ENCODE measurements at regions not wholly inside any gene's neighbourhood (a gene's known extent, or its start where the extent isn't known, plus 50 kb on each side); places are given as distances from the start of the nearest gene placed in this dataset.

DNA sequence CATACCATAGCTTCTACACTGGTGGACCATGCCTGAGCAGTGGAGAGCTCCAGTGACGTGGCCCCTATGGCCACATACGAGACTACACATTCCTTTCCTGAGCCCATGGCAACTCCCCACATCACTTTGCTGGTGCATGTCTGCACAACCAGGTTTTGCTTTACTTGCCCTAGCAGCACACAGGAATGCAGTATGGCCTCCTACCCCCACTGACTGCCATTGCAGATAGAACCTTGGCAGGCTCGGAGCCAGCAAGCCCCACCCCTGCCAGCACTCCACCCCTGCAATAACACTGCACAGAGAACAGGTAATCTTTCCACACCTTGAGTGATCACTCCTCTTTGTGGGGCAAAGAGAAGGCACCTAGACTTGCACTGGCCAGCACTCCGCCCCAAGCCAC lies 531.9 kb upstream of the CAMK1G start:
- Mint-ChIP-seq H3K27me3 (ENCODE audit: insufficient read depth) (peaks cover 27% of the 10 kb centered on the region), H3K27ac (no peak overlapping the region), H3K9me3 (peaks cover 17% of the 10 kb centered on the region), H3K4me3 (no peak overlapping the region), H3K36me3 (ENCODE audit: low read depth) (no peaks in the 10 kb centered on the region), H3K4me1 (peaks cover 7% of the 10 kb centered on the region)
- peaks cover under 1% of the 10 kb centered on the region for H3K9me3 ChIP-seq (ENCODE audit: control insufficient read depth, low read length)
- H3K9ac ChIP-seq (ENCODE audit: extremely low read depth, low read length, poor library complexity, severe bottlenecking) = no peak overlapping the region
- H3K4me1 ChIP-seq (ENCODE audit: control insufficient read depth, insufficient read depth, low read length) = peaks cover 3% of the 10 kb centered on the region
- WGBS, 2 experiments (ENCODE audit: insufficient coverage in 1 of 2, insufficient read length in 1 of 2) = 50 to 91% methylated on average over 1 to 4 of the region's 4 CpGs
- H3K4me3 ChIP-seq (ENCODE audit: low read length) = no peak overlapping the region
- no peaks in the 10 kb centered on the region for H3K36me3 ChIP-seq (ENCODE audit: control insufficient read depth, insufficient read depth, low read length)
- TF ChIP-seq, protein P1, sequence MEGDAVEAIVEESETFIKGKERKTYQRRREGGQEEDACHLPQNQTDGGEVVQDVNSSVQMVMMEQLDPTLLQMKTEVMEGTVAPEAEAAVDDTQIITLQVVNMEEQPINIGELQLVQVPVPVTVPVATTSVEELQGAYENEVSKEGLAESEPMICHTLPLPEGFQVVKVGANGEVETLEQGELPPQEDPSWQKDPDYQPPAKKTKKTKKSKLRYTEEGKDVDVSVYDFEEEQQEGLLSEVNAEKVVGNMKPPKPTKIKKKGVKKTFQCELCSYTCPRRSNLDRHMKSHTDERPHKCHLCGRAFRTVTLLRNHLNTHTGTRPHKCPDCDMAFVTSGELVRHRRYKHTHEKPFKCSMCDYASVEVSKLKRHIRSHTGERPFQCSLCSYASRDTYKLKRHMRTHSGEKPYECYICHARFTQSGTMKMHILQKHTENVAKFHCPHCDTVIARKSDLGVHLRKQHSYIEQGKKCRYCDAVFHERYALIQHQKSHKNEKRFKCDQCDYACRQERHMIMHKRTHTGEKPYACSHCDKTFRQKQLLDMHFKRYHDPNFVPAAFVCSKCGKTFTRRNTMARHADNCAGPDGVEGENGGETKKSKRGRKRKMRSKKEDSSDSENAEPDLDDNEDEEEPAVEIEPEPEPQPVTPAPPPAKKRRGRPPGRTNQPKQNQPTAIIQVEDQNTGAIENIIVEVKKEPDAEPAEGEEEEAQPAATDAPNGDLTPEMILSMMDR (conservative IDR thresholded peaks at IDR 0.05) = no peak
- H3K27me3 ChIP-seq (ENCODE audit: control insufficient read depth, insufficient read depth, low read length, poor library complexity, severe bottlenecking) = no peaks in the 10 kb centered on the region
- no peak for DNase-seq
- no peak overlapping the region for H3K27ac ChIP-seq (ENCODE audit: low read depth, low read length)

DNA sequence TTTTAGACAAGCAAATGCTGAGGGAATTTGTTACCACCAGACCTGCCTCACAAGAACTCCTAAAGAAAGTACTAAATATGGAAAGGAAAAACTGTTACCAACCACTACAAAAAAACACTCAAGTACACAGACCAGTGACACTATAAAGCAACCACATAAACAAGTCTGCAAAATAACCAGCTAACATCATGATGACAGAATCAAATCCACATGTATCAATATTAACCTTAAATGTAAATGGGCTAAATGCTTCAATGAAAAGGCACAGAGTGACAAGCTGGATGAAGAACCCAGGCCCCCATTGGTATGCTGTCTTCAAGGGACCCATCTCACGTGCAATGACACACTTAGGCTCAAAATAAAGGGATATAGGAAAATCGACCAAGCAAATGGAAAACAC lies 529.9 kb upstream of the CAMK1G start:
- no peak for DNase-seq
- Mint-ChIP-seq H3K9me3 (peaks cover 30% of the 10 kb centered on the region), H3K4me1 (peaks cover 5% of the 10 kb centered on the region), H3K27me3 (ENCODE audit: insufficient read depth) (peaks cover 24% of the 10 kb centered on the region), H3K4me3 (no peak overlapping the region), H3K27ac (no peak overlapping the region), H3K36me3 (ENCODE audit: low read depth) (no peaks in the 10 kb centered on the region)
- WGBS, 2 experiments (ENCODE audit: insufficient coverage in 1 of 2, insufficient read length in 1 of 2) = 89 to 100% methylated on average over 1 to 2 of the region's 2 CpGs
- Histone ChIP-seq H3K27ac (ENCODE audit: low read depth, low read length) (no peak overlapping the region), H3K4me1 (ENCODE audit: control insufficient read depth, insufficient read depth, low read length) (peaks cover 3% of the 10 kb centered on the region), H3K27me3 (ENCODE audit: control insufficient read depth, insufficient read depth, low read length, poor library complexity, severe bottlenecking) (no peaks in the 10 kb centered on the region), H3K9me3 (ENCODE audit: control insufficient read depth, low read length) (peaks cover 14% of the 10 kb centered on the region), H3K4me3 (ENCODE audit: low read length) (no peak overlapping the region), H3K9ac (ENCODE audit: extremely low read depth, low read length, poor library complexity, severe bottlenecking) (no peak overlapping the region), H3K36me3 (ENCODE audit: control insufficient read depth, insufficient read depth, low read length) (no peaks in the 10 kb centered on the region)
- TF ChIP-seq, protein P1 (conservative IDR thresholded peaks at IDR 0.05) = no peak

DNA sequence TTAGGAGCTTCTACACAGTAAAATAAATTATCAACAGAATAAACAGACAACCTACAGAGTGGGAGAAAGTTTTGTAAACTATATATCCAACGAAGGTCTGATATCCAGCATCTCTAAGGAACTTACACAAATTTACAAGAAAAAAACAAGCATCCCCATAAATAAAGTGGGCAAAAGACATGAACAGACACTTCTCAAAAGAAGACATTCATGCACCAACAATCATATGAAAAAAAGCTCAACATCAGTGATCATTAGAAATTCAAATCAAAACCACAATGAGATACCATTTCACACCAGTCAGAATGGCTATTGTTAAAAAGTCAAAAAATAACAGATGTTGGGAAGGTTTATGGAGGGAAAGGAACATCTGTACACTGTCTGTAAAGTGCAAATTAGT lies 526.4 kb upstream of the CAMK1G start:
- Mint-ChIP-seq H3K9me3 (peaks cover 30% of the 10 kb centered on the region), H3K4me1 (peaks cover 1% of the 10 kb centered on the region), H3K27me3 (ENCODE audit: insufficient read depth) (peaks cover 10% of the 10 kb centered on the region), H3K4me3 (no peak overlapping the region), H3K36me3 (ENCODE audit: low read depth) (no peaks in the 10 kb centered on the region), H3K27ac (no peak overlapping the region)
- no peaks in the 10 kb centered on the region for H3K27me3 ChIP-seq (ENCODE audit: control insufficient read depth, insufficient read depth, low read length, poor library complexity, severe bottlenecking)
- no peak for DNase-seq
- no peaks in the 10 kb centered on the region for H3K4me1 ChIP-seq (ENCODE audit: control insufficient read depth, insufficient read depth, low read length)
- TF ChIP-seq, protein P1 (conservative IDR thresholded peaks at IDR 0.05) = no peak
- WGBS, 2 experiments (ENCODE audit: insufficient coverage in 1 of 2, insufficient read length in 1 of 2) = 80% methylated on average over 1 of the region's 1 CpG
- no peak overlapping the region for H3K4me3 ChIP-seq (ENCODE audit: low read length)
- peaks cover 14% of the 10 kb centered on the region for H3K9me3 ChIP-seq (ENCODE audit: control insufficient read depth, low read length)
- no peak overlapping the region for H3K27ac ChIP-seq (ENCODE audit: low read depth, low read length)
- H3K9ac ChIP-seq (ENCODE audit: extremely low read depth, low read length, poor library complexity, severe bottlenecking) = no peak overlapping the region
- no peaks in the 10 kb centered on the region for H3K36me3 ChIP-seq (ENCODE audit: control insufficient read depth, insufficient read depth, low read length)

All from endodermal cell (in vitro differentiated cells).